Prostate gland (tissue), 2 donors: ENCODE measurements at regions not wholly inside any gene's neighbourhood (a gene's known extent, or its start where the extent isn't known, plus 50 kb on each side); places are given as distances from the start of the nearest gene placed in this dataset.
"Not testable (repeated sequence)": the region's sequence is repeated elsewhere in the genome, so short reads cannot be mapped to it uniquely, and the experiment has no call there.

ENCODE experiments used
- POLR2A ChIP-seq: fragments of 450-650 bp; IDR thresholded peaks from one replicate; pipeline ENCODE4 v1.6.1; 2016; ENCODE audit warnings: antibody characterized with exemption, mild to moderate bottlenecking
- TF ChIP-seq, protein P1 (sequence below), 4 experiments: fragments of 200-600 bp in 2 of 4; fragments of 450-650 bp in 2 of 4; sonication (generic) in 2 of 4; IDR thresholded peaks; 1 replicate in 3 of 4; 2 replicates in 1 of 4; pipeline ENCODE4 v1.5.1; 2016 to 2019; ENCODE audit warnings: antibody characterized with exemption in 4 of 4, mild to moderate bottlenecking in 2 of 4, moderate library complexity in 2 of 4

GRCh38 chr1:45272267-45272666 is 54.4 kb upstream of the HPDL start:
- TF ChIP-seq, protein P1, sequence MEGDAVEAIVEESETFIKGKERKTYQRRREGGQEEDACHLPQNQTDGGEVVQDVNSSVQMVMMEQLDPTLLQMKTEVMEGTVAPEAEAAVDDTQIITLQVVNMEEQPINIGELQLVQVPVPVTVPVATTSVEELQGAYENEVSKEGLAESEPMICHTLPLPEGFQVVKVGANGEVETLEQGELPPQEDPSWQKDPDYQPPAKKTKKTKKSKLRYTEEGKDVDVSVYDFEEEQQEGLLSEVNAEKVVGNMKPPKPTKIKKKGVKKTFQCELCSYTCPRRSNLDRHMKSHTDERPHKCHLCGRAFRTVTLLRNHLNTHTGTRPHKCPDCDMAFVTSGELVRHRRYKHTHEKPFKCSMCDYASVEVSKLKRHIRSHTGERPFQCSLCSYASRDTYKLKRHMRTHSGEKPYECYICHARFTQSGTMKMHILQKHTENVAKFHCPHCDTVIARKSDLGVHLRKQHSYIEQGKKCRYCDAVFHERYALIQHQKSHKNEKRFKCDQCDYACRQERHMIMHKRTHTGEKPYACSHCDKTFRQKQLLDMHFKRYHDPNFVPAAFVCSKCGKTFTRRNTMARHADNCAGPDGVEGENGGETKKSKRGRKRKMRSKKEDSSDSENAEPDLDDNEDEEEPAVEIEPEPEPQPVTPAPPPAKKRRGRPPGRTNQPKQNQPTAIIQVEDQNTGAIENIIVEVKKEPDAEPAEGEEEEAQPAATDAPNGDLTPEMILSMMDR (IDR thresholded peaks at IDR 0.05), result not testable (repeated sequence)
- not testable (repeated sequence) for TF ChIP-seq POLR2A
